GM19023 (cell line): ENCODE measurements at regions not wholly inside any gene's neighbourhood (a gene's known extent, or its start where the extent isn't known, plus 50 kb on each side); places are given as distances from the start of the nearest gene placed in this dataset.

ENCODE experiments used
- ATAC-seq: cut with Tn5 transposase; IDR thresholded peaks from one replicate; pipeline ENCODE4 v1.9.1; 2021; ENCODE audit warnings: mild to moderate bottlenecking, moderate library complexity; ENCODE audit not compliant: unreplicated experiment

DNA sequence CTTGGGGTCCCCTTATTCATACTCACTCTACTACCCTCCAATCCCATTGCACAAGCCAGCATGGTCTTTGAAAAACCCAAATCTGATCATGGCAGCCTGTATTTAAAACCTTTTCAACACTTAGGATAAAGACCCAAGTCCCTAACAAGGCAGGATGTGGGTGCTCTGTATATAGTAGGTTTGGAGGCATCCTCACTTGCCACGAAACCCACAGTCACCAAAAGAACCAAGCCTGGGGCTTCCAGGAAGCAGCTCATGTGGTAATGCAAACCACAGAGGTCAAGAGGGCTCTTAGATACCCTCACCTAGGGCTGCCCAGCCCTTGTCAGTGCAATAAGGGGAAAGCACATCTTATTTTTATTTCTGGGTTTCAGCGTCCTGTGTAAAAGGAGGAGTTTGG, 218.6 kb upstream of the ASIC2 start:
- no peak for ATAC-seq

GRCh38 chr17:33512113-33512512, 219.0 kb upstream of the ASIC2 start:
- ATAC-seq, result no peak

DNA sequence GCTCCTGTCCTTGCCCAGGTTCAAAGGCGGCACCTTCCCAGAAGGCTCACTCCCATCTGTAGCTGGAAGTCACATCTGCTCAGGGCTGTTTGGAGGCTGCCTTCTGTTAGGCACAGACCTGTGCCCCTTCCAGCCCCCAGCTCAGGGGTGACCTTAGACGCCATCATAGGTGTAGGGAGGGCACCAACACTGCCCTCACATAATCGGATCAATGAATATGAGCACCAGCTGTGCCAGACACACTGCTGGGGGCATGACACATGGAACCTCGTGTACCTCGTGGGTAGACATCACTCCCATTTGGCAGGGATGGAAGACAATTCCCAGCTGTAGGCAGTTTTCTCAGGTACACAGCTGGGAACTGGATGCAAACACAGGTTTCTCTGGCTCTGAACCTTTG, 220.7 kb upstream of the ASIC2 start:
- no peak for ATAC-seq

DNA sequence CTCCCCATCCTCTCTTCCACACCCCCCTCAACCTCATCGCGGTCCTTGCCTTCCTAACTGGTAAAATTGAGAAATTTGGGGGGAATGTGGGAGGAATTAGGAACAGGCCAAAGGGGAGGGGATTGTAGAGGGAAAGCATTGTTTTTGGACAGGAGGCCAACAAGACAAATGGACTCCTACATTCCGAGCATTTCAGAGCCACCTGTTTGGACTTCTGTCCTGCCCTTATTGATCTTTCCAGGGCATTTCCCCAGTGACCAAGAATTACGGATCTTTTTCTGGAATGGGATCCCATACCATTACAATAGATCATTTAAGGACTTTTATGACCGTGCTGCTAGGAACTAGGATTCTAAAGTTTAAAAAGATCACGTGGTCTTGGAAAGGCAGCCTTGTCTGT, 221.3 kb upstream of the ASIC2 start:
- no peak for ATAC-seq

GRCh38 chr17:33515974-33516373, 222.9 kb upstream of the ASIC2 start:
- no peak for ATAC-seq

- no peak for ATAC-seq
Observed at GRCh38 chr17:33516645-33517044, 223.6 kb upstream of the ASIC2 start.

- no peak for ATAC-seq
Observed at GRCh38 chr17:33517746-33518145, 224.7 kb upstream of the ASIC2 start.

- ATAC-seq, result no peak
Observed at GRCh38 chr17:33519692-33520091, 226.6 kb upstream of the ASIC2 start.

- no peak for ATAC-seq
Observed at GRCh38 chr17:33520426-33521330, 227.6 kb upstream of the ASIC2 start.

- ATAC-seq, result no peak
Observed at GRCh38 chr17:33521784-33522183, 228.7 kb upstream of the ASIC2 start.

GRCh38 chr17:33522623-33523022, 229.5 kb upstream of the ASIC2 start:
- ATAC-seq, result no peak

DNA sequence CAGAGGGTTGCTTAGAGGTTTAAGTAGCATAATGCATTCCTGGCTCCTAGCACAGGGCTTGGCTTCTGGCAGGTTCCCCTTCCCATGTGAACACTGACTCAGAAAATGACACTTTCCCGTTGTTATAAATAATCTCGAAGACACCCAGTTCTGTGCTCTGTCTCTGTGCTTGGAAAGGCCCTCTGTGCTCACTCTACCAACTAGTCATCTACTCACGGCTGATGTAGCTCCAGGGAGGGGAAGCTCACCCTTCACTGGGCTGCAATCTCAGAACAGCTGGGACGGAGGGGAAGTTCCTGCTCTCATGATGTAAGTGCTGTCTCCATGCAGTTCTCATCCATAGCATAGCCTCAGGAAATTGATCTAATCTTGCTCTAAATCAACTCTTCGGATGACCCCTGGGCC, 230.5 kb upstream of the ASIC2 start:
- ATAC-seq, result no peak

DNA sequence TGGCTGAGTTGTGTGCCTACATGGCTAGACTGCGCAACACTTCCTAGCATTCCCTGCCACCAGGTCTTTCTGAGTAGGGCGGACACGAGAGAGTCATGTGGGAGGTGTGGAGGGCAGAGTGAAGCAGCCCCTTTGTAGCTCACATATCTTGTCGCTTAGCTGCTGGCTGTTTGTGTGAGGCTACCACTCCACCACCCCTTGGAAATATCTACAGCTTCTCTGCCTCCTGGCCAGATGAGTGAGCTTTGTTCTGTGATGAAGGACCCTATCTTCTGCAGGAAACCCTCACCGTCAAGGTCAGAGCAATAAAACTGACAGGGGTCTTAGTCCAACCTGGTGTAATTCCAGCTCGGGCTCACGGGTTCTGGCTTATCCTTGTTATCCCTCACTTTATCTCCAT, 232.1 kb upstream of the ASIC2 start:
- ATAC-seq, result no peak

- no peak for ATAC-seq
Observed at GRCh38 chr17:33526717-33527116, 233.6 kb upstream of the ASIC2 start.

- no peak for ATAC-seq
Observed at GRCh38 chr17:33527290-33527689, 234.2 kb upstream of the ASIC2 start.

DNA sequence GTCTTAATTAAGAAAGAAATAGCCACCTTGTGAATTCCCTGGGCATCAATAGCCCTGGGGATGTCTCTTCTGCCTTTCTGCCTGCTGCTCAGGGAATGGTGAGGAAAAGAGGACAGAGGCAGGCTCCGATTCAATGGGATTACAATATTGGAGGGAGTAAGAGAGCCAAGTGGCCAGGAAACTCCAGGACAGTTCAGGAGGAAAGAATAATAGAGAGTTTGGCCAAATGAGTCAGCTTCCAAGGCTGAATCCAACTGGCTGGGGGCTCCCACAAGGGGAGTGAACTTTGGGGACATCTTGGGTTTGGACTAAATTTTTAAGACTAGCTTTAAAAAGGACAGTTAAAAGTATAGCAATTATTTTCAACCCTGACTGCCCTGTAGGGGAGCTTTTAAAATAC, 235.8 kb upstream of the ASIC2 start:
- no peak for ATAC-seq

DNA sequence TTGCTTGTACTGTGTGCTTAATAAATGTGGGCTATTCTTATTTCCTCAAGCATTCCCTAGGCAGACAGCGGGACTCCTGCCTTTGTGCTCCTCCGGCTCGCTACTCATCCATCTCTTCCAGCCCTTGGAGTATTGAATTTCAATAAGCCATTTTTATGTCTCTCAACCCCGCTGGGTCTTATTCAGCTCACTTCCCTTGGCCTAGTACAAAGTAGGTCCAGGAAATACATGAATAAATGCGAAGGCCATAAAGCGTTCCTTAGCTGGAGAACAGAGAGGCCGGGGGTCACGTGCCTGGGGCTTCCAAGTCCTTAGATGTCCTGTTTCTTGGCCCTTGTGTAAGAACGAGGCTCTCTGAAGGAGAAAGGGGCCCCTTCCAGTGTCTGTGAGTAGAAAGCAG, 236.7 kb upstream of the ASIC2 start:
- no peak for ATAC-seq

DNA sequence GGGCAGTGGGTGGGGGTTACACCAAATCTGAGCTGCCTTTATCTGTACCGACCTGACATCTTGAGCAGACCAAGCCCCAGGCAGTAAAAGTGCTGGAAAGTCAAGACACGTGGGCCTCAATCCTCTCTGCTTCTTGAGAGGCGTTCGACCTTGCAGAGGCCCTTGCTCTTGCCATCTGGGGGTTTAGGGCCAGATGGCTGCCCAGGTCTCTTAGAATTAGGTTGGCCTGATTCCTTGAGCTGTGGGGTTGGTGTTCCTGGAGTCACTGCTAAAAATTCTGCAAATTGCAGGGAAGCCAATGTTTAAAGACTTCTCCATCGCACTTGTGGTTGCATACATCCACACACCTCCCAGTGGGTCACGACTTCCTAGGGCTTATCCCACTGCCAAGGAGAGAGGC, 238.2 kb upstream of the ASIC2 start:
- no peak for ATAC-seq

- no peak for ATAC-seq
Observed at GRCh38 chr17:33534087-33534486, 241.0 kb upstream of the ASIC2 start.

DNA sequence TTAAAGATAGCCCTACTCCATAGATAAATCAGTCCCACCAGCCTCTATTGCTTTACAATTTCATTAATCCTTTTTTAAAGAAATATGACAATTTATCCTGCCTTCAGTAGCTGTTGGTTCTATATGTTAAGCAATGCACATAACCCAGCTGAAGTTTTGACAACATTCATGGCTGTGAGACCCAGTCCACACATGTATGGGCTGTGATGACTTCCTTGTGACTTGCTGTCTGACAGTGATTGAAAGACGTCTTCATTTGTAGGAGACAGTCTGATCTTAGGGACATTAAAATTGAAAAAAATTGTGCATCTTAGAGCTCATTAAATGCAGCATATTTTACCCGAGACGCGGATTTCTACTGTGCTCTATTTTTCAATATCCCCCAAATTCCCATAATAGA, 252.0 kb upstream of the ASIC2 start:
- no peak for ATAC-seq

DNA sequence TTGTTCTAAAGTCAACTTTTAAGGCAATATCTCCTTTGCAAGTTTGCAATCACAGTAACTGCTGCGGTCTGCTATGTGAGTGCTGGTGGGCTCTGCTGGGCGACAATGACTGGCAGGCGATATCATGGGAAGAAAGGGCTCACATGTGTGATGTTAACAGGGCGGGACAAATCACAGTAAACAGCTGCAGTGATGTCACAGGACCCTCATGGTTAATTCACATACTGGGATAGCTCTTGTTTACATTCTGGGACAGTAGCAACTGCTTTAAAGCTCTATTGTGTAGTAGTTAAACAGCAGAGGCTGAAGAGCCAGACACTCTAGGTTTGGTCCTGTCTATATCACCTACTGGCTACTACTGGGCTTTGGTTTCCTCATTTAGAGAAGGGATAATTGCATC, 257.2 kb upstream of the ASIC2 start:
- no peak for ATAC-seq

- no peak for ATAC-seq
Observed at GRCh38 chr17:33551075-33551474, 258.0 kb upstream of the ASIC2 start.

GRCh38 chr17:33551911-33552310, 258.8 kb upstream of the ASIC2 start:
- ATAC-seq, result no peak
